ENCODE measurements at regions not wholly inside any gene's neighbourhood (a gene's known extent, or its start where the extent isn't known, plus 50 kb on each side); places are given as distances from the start of the nearest gene placed in this dataset.

GRCh38 chrX:39848900-39849299, 248.9 kb downstream of the BCOR start:
- no peak for DNase-seq

- DNase-seq, result no peak
These were observed 247.5 kb downstream of the BCOR start for GRCh38 chrX:39850209-39850608.

- DNase-seq, result peak; percentile 56
These were observed 247.1 kb downstream of the BCOR start for GRCh38 chrX:39850630-39851152.

- DNase-seq, result no peak
These were observed 245.9 kb downstream of the BCOR start for GRCh38 chrX:39851745-39852455.

- no peak for DNase-seq
These were observed 245.3 kb downstream of the BCOR start for GRCh38 chrX:39852491-39852890.

- no peak for DNase-seq
These were observed 244.2 kb downstream of the BCOR start for GRCh38 chrX:39853417-39854030.

GRCh38 chrX:39854772-39855747, 242.7 kb downstream of the BCOR start:
- no peak for DNase-seq

- peak; percentile 38 for DNase-seq
These were observed 242.0 kb downstream of the BCOR start for GRCh38 chrX:39855748-39856129.

GRCh38 chrX:39856472-39857121, 241.2 kb downstream of the BCOR start:
- DNase-seq, result no peak

GRCh38 chrX:39857780-39858179, 240.0 kb downstream of the BCOR start:
- DNase-seq, result no peak

GRCh38 chrX:39859991-39860861, 237.5 kb downstream of the BCOR start:
- DNase-seq, result peak; percentile 44

- DNase-seq, result no peak
These were observed 234.8 kb downstream of the BCOR start for GRCh38 chrX:39862963-39863362.

GRCh38 chrX:39866229-39866628, 231.5 kb downstream of the BCOR start:
- DNase-seq, result no peak

GRCh38 chrX:39869846-39870601, 227.7 kb downstream of the BCOR start:
- DNase-seq, result no peak

- no peak for DNase-seq
These were observed 226.1 kb downstream of the BCOR start for GRCh38 chrX:39871648-39872047.

GRCh38 chrX:39873117-39873516, 224.6 kb downstream of the BCOR start:
- no peak for DNase-seq

GRCh38 chrX:39874202-39874816, 223.4 kb downstream of the BCOR start:
- DNase-seq, result no peak

- DNase-seq, result no peak
These were observed 221.7 kb downstream of the BCOR start for GRCh38 chrX:39875834-39876628.

- DNase-seq, result peak; percentile 47
These were observed 219.9 kb downstream of the BCOR start for GRCh38 chrX:39877905-39878304.

- no peak for DNase-seq
These were observed 214.1 kb downstream of the BCOR start for GRCh38 chrX:39883666-39884065.

Data from eye (tissue), 1 donor.